Kidney epithelial cell (primary cell): ENCODE measurements at regions not wholly inside any gene's neighbourhood (a gene's known extent, or its start where the extent isn't known, plus 50 kb on each side); places are given as distances from the start of the nearest gene placed in this dataset.

Experiments
- DNase-seq: peaks from one replicate; pipeline ENCODE4 v3.0.0-alpha.2; 2010; ENCODE audit warnings: low read depth
- H3K27me3 ChIP-seq: 2 replicates; pipeline ENCODE4 v1.6.0; 2011; ENCODE audit warnings: low read length; ENCODE audit not compliant: control insufficient read depth, insufficient read depth
- H3K36me3 ChIP-seq: 2 replicates; pipeline ENCODE4 v1.5.1; 2011; ENCODE audit warnings: low read length; ENCODE audit not compliant: control insufficient read depth, insufficient read depth
- H3K4me3 ChIP-seq: 2 replicates; pipeline ENCODE4 v1.5.1; 2011; ENCODE audit warnings: low read depth, mild to moderate bottlenecking, control low read depth, low read length
- CTCF ChIP-seq: IDR thresholded peaks from 2 replicates; pipeline ENCODE4 v1.5.1; 2011; ENCODE audit warnings: mild to moderate bottlenecking, moderate library complexity, low read length, control low read depth, inconsistent platforms; ENCODE audit not compliant: insufficient read depth, poor library complexity, severe bottlenecking

- DNase-seq = no peak
- TF ChIP-seq CTCF = no peak
- no peaks in the 10 kb centered on the region for H3K27me3 ChIP-seq
Observed at GRCh38 chr1:73167009-73167657, 884.8 kb upstream of the NEGR1 start.

DNA sequence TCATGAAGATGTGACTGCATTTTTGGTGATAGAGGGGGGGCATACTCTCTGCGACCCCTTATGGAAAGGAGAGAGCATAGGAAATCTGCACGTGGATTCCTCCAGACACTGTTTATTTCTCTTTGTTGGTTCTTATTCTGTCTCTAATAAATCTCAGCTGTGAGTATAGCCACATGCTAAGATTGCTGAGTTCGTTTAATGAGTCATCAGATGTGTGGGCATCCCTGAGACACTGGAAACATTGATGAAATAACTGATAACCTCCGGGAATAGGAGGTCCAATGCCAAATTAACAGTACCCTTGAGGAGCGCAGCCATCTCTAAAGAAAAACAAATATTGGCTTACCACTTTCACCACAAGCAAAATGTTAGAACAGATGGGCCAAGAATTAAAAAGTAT lies 880.2 kb upstream of the NEGR1 start:
- no peak for TF ChIP-seq CTCF
- H3K27me3 ChIP-seq = no peaks in the 10 kb centered on the region
- no peaks in the 10 kb centered on the region for H3K36me3 ChIP-seq
- no peak for DNase-seq
- H3K4me3 ChIP-seq = no peak overlapping the region

More at GRCh38 chr1:73167009-73167657, 884.8 kb upstream of the NEGR1 start:
- Histone ChIP-seq H3K36me3 (no peaks in the 10 kb centered on the region), H3K4me3 (no peak overlapping the region)

DNA sequence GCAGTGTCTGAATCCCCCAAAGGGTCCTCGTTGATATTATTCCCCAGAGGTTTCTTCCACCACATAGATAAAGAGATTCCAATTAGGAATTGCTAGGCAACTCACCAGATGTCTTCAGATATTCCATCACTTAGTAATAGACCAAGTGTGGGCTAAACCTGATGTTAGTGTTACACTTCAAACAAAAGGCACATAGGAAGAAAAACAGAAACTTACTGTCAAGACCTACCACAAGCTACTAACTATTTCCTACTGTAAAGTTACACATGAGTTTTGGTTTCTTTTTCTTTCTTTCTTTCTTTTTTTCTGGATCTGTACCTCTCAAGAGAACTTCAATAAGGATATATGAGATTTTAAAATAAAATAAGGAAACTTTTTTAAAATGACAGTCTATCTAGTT lies 879.1 kb upstream of the NEGR1 start:
- no peak for DNase-seq
- Histone ChIP-seq H3K27me3 (no peaks in the 10 kb centered on the region), H3K4me3 (no peak overlapping the region), H3K36me3 (no peaks in the 10 kb centered on the region)
- TF ChIP-seq CTCF = no peak

- no peak for TF ChIP-seq CTCF
- Histone ChIP-seq H3K36me3 (no peaks in the 10 kb centered on the region), H3K4me3 (no peak overlapping the region), H3K27me3 (no peaks in the 10 kb centered on the region)
- DNase-seq = no peak
Observed at GRCh38 chr1:73160759-73161158, 878.4 kb upstream of the NEGR1 start.

- H3K4me3 ChIP-seq = no peak overlapping the region
- no peaks in the 10 kb centered on the region for H3K36me3 ChIP-seq
- no peak for TF ChIP-seq CTCF
- DNase-seq = no peak
- H3K27me3 ChIP-seq = no peaks in the 10 kb centered on the region
Observed at GRCh38 chr1:73144311-73144710, 862.0 kb upstream of the NEGR1 start.

DNA sequence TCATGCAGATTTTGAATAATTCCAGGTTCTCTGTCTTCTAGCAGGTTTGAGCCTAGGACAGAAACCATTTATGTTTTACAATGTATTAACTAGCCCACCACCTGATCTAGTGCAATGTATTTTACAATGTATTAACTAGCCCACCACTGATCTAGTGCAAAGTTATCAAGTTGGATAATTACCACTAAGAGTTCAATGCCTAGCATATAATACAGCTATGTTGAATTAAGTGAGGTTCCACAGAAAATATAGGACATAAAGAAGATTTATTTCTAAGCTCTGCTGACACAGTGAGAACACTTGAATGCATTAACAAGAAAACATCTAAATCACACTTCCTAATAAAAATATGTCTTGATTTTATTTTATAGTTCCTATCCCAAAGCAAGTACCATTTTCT lies 854.6 kb upstream of the NEGR1 start:
- DNase-seq = no peak
- TF ChIP-seq CTCF = no peak
- Histone ChIP-seq H3K4me3 (no peak overlapping the region), H3K27me3 (no peaks in the 10 kb centered on the region), H3K36me3 (no peaks in the 10 kb centered on the region)
